ENCODE measurements at regions not wholly inside any gene's neighbourhood (a gene's known extent, or its start where the extent isn't known, plus 50 kb on each side); places are given as distances from the start of the nearest gene placed in this dataset.

DNA sequence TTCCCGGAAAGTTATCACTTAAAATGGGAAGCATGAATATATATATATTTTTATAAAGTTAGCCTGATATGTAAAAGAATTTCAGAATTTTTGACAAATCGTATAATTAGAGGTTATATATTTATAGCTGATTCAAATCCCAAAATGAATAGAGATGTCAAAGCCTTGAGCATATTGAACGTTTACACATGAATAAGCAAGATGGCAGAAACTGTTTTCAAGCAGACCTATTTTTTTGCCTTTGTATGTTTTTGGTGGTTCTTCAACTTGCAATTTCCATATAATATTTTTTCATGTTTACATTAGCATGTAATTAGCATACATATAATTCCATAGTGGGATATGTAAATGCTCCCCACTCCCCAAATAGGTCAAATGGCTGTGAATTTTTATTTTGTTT lies 189.9 kb downstream of the PRL start:
- H3K9me3 ChIP-seq (replicated peaks; ENCODE audit: insufficient read depth, low read length): no peaks in the 10 kb centered on the region
- no peak for DNase-seq
- H3K27me3 ChIP-seq (replicated peaks; ENCODE audit: insufficient read depth, low read length): no peaks in the 10 kb centered on the region
- H3F3A ChIP-seq (ENCODE audit: insufficient read depth, low read length): no peaks in the 10 kb centered on the region
- no peaks in the 10 kb centered on the region for H3K36me3 ChIP-seq (replicated peaks; ENCODE audit: insufficient read depth, low read length)
- H3K4me1 ChIP-seq (ENCODE audit: low read length): no peaks in the 10 kb centered on the region
- no peaks in the 10 kb centered on the region for H3K79me2 ChIP-seq (ENCODE audit: low read length)
- no peak overlapping the region for H2AFZ ChIP-seq (ENCODE audit: low read length)
- no peaks in the 10 kb centered on the region for H4K20me1 ChIP-seq (ENCODE audit: insufficient read depth, low read length)
- H3K9ac ChIP-seq (ENCODE audit: low read length): no peak overlapping the region
- no peak overlapping the region for H3K4me3 ChIP-seq (ENCODE audit: low read length)
- TF ChIP-seq EZH2phosphoT487 (IDR thresholded peaks at IDR 0.05; ENCODE audit: low read length) (no peak), EZH2 (optimal IDR thresholded peaks at IDR 0.05; ENCODE audit: low read depth, low read length) (no peak)
- TF ChIP-seq, protein P1, sequence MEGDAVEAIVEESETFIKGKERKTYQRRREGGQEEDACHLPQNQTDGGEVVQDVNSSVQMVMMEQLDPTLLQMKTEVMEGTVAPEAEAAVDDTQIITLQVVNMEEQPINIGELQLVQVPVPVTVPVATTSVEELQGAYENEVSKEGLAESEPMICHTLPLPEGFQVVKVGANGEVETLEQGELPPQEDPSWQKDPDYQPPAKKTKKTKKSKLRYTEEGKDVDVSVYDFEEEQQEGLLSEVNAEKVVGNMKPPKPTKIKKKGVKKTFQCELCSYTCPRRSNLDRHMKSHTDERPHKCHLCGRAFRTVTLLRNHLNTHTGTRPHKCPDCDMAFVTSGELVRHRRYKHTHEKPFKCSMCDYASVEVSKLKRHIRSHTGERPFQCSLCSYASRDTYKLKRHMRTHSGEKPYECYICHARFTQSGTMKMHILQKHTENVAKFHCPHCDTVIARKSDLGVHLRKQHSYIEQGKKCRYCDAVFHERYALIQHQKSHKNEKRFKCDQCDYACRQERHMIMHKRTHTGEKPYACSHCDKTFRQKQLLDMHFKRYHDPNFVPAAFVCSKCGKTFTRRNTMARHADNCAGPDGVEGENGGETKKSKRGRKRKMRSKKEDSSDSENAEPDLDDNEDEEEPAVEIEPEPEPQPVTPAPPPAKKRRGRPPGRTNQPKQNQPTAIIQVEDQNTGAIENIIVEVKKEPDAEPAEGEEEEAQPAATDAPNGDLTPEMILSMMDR (IDR thresholded peaks at IDR 0.05; ENCODE audit: low read length): no peak
- no peak overlapping the region for H3K27ac ChIP-seq (ENCODE audit: low read length)
- no peak overlapping the region for H3K4me2 ChIP-seq (ENCODE audit: low read depth, low read length)
- H3K9me2 ChIP-seq (replicated peaks; ENCODE audit: insufficient read depth, low read length): no peaks in the 10 kb centered on the region

DNA sequence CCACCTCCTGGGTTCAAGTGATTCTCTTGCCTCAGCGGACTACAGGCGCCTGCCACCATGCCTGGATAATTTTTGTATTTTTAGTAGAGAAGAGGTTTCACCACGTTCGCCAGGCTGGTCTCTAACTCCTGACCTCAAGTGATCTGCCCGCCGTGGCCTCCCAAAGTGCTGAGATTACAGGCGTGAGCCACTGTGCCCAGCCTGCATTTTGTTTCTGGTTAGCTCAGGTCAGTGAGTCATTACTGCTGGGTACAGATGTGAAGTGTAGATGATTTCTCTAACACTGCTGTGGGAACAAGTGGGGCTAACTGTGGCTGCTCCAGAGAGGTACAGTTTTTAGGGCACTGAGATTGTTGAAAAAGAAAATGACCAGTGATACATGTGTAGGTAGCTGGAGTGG lies 188.6 kb downstream of the PRL start:
- Histone ChIP-seq H4K20me1 (ENCODE audit: insufficient read depth, low read length) (no peaks in the 10 kb centered on the region), H3K4me3 (ENCODE audit: low read length) (no peak overlapping the region), H3K36me3 (replicated peaks; ENCODE audit: insufficient read depth, low read length) (no peaks in the 10 kb centered on the region), H3F3A (ENCODE audit: insufficient read depth, low read length) (no peaks in the 10 kb centered on the region), H3K27me3 (replicated peaks; ENCODE audit: insufficient read depth, low read length) (no peaks in the 10 kb centered on the region), H3K27ac (ENCODE audit: low read length) (no peak overlapping the region), H2AFZ (ENCODE audit: low read length) (no peak overlapping the region), H3K9me2 (replicated peaks; ENCODE audit: insufficient read depth, low read length) (no peaks in the 10 kb centered on the region), H3K4me2 (ENCODE audit: low read depth, low read length) (no peak overlapping the region), H3K4me1 (ENCODE audit: low read length) (no peaks in the 10 kb centered on the region), H3K9me3 (replicated peaks; ENCODE audit: insufficient read depth, low read length) (no peaks in the 10 kb centered on the region), H3K79me2 (ENCODE audit: low read length) (no peaks in the 10 kb centered on the region), H3K9ac (ENCODE audit: low read length) (no peak overlapping the region)
- TF ChIP-seq, protein P1 (IDR thresholded peaks at IDR 0.05; ENCODE audit: low read length): no peak
- TF ChIP-seq EZH2 (optimal IDR thresholded peaks at IDR 0.05; ENCODE audit: low read depth, low read length): no peak
- no peak for TF ChIP-seq EZH2phosphoT487 (IDR thresholded peaks at IDR 0.05; ENCODE audit: low read length)
- no peak for DNase-seq

DNA sequence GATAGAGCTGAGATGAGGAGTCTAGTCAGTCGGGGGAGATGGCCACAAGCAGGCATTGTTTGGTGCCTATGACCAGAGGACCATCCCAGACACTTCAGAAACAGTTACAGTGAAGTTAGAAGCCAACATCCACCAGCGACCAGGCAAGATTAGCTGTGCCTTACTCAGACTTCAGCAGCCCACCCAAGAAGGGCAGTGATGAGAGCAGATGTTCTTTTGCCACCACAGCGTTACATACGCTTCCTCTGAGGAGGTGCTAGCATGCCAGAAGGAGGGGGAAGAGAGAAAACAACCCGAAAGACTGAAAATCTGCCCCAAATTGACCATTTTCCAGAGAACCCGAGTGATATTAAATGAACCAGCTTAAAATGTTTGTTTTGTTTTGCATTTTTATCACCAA lies 186.8 kb downstream of the PRL start:
- Histone ChIP-seq H3K9me2 (replicated peaks; ENCODE audit: insufficient read depth, low read length) (no peaks in the 10 kb centered on the region), H3K4me1 (ENCODE audit: low read length) (no peaks in the 10 kb centered on the region), H3K9ac (ENCODE audit: low read length) (no peak overlapping the region), H3K27ac (ENCODE audit: low read length) (no peak overlapping the region), H3K27me3 (replicated peaks; ENCODE audit: insufficient read depth, low read length) (no peaks in the 10 kb centered on the region), H3F3A (ENCODE audit: insufficient read depth, low read length) (no peaks in the 10 kb centered on the region), H3K79me2 (ENCODE audit: low read length) (no peaks in the 10 kb centered on the region), H3K4me2 (ENCODE audit: low read depth, low read length) (no peak overlapping the region), H3K4me3 (ENCODE audit: low read length) (no peak overlapping the region), H4K20me1 (ENCODE audit: insufficient read depth, low read length) (no peaks in the 10 kb centered on the region), H3K36me3 (replicated peaks; ENCODE audit: insufficient read depth, low read length) (no peaks in the 10 kb centered on the region), H2AFZ (ENCODE audit: low read length) (no peak overlapping the region), H3K9me3 (replicated peaks; ENCODE audit: insufficient read depth, low read length) (no peaks in the 10 kb centered on the region)
- TF ChIP-seq EZH2phosphoT487 (IDR thresholded peaks at IDR 0.05; ENCODE audit: low read length): no peak
- no peak for TF ChIP-seq EZH2 (optimal IDR thresholded peaks at IDR 0.05; ENCODE audit: low read depth, low read length)
- TF ChIP-seq, protein P1 (IDR thresholded peaks at IDR 0.05; ENCODE audit: low read length): no peak
- DNase-seq: no peak

All from MM.1S (cell line).